GM13977 (cell line): ENCODE measurements at regions not wholly inside any gene's neighbourhood (a gene's known extent, or its start where the extent isn't known, plus 50 kb on each side); places are given as distances from the start of the nearest gene placed in this dataset.

Source experiments
- DNase-seq: peaks from one replicate; pipeline ENCODE4 v3.0.0; 2012; ENCODE audit warnings: low spot score
- in situ Hi-C: fragments of 300-500 bp; cut with MboI; formaldehyde crosslinking; loops from one replicate; pipeline ENCODE4 v1.12.0; 2022; ENCODE audit warnings: low sequenced_read_pairs, low pct_unique_long_range_greater_than_20kb, mixed read lengths, inconsistent platforms; ENCODE audit not compliant: unreplicated experiment
- TF ChIP-seq, protein P1 (sequence below): IDR thresholded peaks from 2 replicates; pipeline ENCODE4 v1.5.1; 2012; ENCODE audit warnings: mild to moderate bottlenecking, control low read depth; ENCODE audit not compliant: insufficient read depth; ENCODE audit errors: extremely low read depth, missing control alignments

- TF ChIP-seq, protein P1, sequence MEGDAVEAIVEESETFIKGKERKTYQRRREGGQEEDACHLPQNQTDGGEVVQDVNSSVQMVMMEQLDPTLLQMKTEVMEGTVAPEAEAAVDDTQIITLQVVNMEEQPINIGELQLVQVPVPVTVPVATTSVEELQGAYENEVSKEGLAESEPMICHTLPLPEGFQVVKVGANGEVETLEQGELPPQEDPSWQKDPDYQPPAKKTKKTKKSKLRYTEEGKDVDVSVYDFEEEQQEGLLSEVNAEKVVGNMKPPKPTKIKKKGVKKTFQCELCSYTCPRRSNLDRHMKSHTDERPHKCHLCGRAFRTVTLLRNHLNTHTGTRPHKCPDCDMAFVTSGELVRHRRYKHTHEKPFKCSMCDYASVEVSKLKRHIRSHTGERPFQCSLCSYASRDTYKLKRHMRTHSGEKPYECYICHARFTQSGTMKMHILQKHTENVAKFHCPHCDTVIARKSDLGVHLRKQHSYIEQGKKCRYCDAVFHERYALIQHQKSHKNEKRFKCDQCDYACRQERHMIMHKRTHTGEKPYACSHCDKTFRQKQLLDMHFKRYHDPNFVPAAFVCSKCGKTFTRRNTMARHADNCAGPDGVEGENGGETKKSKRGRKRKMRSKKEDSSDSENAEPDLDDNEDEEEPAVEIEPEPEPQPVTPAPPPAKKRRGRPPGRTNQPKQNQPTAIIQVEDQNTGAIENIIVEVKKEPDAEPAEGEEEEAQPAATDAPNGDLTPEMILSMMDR: no peak
- no peak for DNase-seq
- in situ Hi-C loops: no loop called here
Measured at GRCh38 chr16:9254863-9255262, 163.4 kb downstream of the HAPSTR1 start.

DNA sequence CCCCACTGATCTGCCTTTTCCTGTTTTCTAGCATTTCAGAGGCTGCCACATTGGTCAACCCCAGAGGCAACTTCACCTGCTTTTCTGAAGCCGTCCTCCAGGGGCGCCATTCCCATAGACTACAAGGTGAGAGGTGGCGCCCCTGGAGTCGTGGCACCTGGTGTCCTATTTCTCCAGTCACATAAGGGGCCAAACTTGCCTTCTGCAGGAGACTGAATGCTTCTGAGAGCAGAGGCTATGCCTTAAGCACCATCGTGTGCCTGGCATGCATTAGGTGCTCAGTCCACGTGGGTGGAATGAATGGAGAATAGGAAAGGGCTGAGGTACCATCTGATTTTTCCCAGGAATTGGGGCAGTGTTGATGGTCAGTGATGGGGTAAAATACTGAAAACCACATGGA lies 164.8 kb downstream of the HAPSTR1 start:
- peak; percentile 44 for DNase-seq
- TF ChIP-seq, protein P1: peak; percentile 59
- in situ Hi-C loops: no loop called here

GRCh38 chr16:9257843-9258242 lies 166.4 kb downstream of the HAPSTR1 start:
- no peak for DNase-seq
- in situ Hi-C loops: no loop called here
- TF ChIP-seq, protein P1: no peak

DNA sequence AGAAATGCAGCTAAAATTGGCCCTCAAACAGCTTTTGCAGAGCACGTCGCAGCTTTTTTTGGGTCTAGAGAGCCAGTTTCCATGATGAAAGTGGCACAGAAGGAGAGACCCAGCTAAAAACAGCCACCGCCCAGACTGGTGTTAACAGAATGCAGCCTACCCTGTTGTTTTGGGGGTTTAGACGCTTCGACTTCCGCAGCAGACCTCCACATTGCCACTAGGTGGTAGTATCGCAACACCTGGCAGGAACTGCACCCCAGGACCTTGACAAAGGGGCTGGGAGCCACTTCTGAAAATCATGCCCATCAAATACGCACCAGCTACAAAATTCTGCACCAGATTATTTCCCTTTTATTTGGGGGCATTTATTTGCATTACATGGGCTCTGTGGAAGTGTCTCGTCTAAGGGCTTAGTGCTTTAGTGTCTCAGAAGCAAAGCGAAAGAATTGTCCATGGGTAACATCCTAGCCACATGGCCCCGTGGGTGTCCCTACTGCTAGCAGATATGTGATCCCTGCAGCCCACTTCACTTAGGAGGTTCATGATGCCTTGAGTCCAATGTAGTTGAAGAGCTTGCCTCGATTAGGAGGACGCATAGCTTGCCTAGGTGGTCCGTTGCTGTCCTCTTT lies 167.1 kb downstream of the HAPSTR1 start:
- in situ Hi-C loops: no loop called here
- TF ChIP-seq, protein P1: peak; percentile 68
- peak; percentile 66 for DNase-seq

- no peak for DNase-seq
- in situ Hi-C loops: no loop called here
- TF ChIP-seq, protein P1: no peak
Measured at GRCh38 chr16:9259914-9260608, 168.6 kb downstream of the HAPSTR1 start.

- TF ChIP-seq, protein P1: no peak
Measured at GRCh38 chr16:9260666-9261065, 169.2 kb downstream of the HAPSTR1 start.

More at GRCh38 chr16:9260666-9261065, 169.2 kb downstream of the HAPSTR1 start:
- no peak for DNase-seq
- in situ Hi-C loops: no loop called here
